T-cell (primary cell): ENCODE measurements at regions not wholly inside any gene's neighbourhood (a gene's known extent, or its start where the extent isn't known, plus 50 kb on each side); places are given as distances from the start of the nearest gene placed in this dataset.

Experiments
- ATAC-seq, 4 experiments: fragments of 200-7000 bp in 3 of 4; fragments of 150-1000 bp in 1 of 4; cut with Tn5 transposase; replicated peaks in 1 of 4; 1 replicate in 3 of 4; 2 replicates in 1 of 4; pipeline ENCODE4 v1.10.0; 2021; ENCODE audit warnings: moderate library complexity in 3 of 4, mild to moderate bottlenecking in 2 of 4, moderate number of reproducible peaks in 1 of 4
- CTCF ChIA-PET, 2 donors: fragments of 300-600 bp; sonication (Branson Sonifier 250); formaldehyde crosslinking; loops; one replicate each; lab custom pipeline; 2022; ENCODE audit warnings: antibody characterized with exemption in 2 of 2; lab: Charles Lee
- POLR2A ChIA-PET, 2 donors: fragments of 300-600 bp; sonication (Branson Sonifier 250); formaldehyde crosslinking; loops; one replicate each; lab custom pipeline; 2022; ENCODE audit warnings: antibody characterized with exemption in 2 of 2; lab: Charles Lee
- DNase-seq, 35 experiments: peaks; one replicate each; pipeline versions ENCODE4 v3.0.0 to v3.0.0-alpha.2; 2013 to 2023
- H3K27ac ChIP-seq: one replicate; pipeline ENCODE4 v1.5.1; 2013; ENCODE audit warnings: low read length
- H3K27me3 ChIP-seq, 2 experiments: replicated peaks in 1 of 2; 1 replicate in 1 of 2; 2 replicates in 1 of 2; pipeline versions ENCODE4 v1.6.1 to v1.7.0; 2013; ENCODE audit warnings: low read length in 1 of 2, mixed read lengths in 1 of 2; ENCODE audit not compliant: control insufficient read depth in 2 of 2, insufficient read depth in 2 of 2; ENCODE audit errors: extremely low read depth in 1 of 2
- H3K36me3 ChIP-seq, 2 donors: 1 replicate in 1 of 2; 2 replicates in 1 of 2; pipeline versions ENCODE4 v1.6.1 to v1.7.0; 2013; ENCODE audit warnings: low read length in 1 of 2; ENCODE audit not compliant: control insufficient read depth in 2 of 2, insufficient read depth in 1 of 2; ENCODE audit errors: extremely low read depth in 1 of 2
- H3K4me1 ChIP-seq, 2 experiments: 1 replicate in 1 of 2; 2 replicates in 1 of 2; pipeline versions ENCODE4 v1.6.1 to v1.7.0; 2013; ENCODE audit warnings: low read length in 2 of 2, mixed read lengths in 1 of 2; ENCODE audit not compliant: insufficient read depth in 2 of 2, control insufficient read depth in 1 of 2; ENCODE audit errors: extremely low read depth in 1 of 2
- H3K4me3 ChIP-seq, 2 donors: 1 replicate in 1 of 2; 2 replicates in 1 of 2; pipeline versions ENCODE4 v1.5.1 to v1.7.0; 2013; ENCODE audit warnings: mild to moderate bottlenecking in 2 of 2, low read length in 1 of 2, moderate library complexity in 1 of 2; ENCODE audit not compliant: control insufficient read depth in 1 of 2; ENCODE audit errors: extremely low read depth in 1 of 2
- H3K9me3 ChIP-seq: 2 replicates; pipeline ENCODE4 v1.7.0; 2013
- H3K27ac Mint-ChIP-seq, 2 donors: one replicate each; pipeline ENCODE4 v1.8.0; 2020 to 2021; ENCODE audit warnings: mild to moderate bottlenecking in 2 of 2, mixed read lengths in 2 of 2
- H3K27me3 Mint-ChIP-seq, 2 donors: one replicate each; pipeline ENCODE4 v1.8.0; 2021 to 2022; ENCODE audit warnings: mixed read lengths in 2 of 2
- H3K36me3 Mint-ChIP-seq: one replicate; pipeline ENCODE4 v1.8.0; 2021; ENCODE audit warnings: mixed read lengths
- H3K4me1 Mint-ChIP-seq, 3 donors: one replicate each; pipeline ENCODE4 v1.8.0; 2020 to 2022; ENCODE audit warnings: mixed read lengths in 3 of 3, mild to moderate bottlenecking in 1 of 3
- H3K4me3 Mint-ChIP-seq, 3 donors: one replicate each; pipeline ENCODE4 v1.8.0; 2020 to 2022; ENCODE audit warnings: mild to moderate bottlenecking in 3 of 3, mixed read lengths in 3 of 3, moderate library complexity in 3 of 3
- H3K9me3 Mint-ChIP-seq, 3 donors: one replicate each; pipeline ENCODE4 v1.8.0; 2020 to 2022; ENCODE audit warnings: mixed read lengths in 3 of 3
- WGBS: methylation state at CpG from one replicate; pipeline ENCODE4 v1.1.5; 2013; ENCODE audit warnings: missing lambda C conversion rate; ENCODE audit not compliant: insufficient coverage; 5-methylcytosine and 5-hydroxymethylcytosine counted together

- Histone ChIP-seq H3K27me3 (no peaks in the 10 kb centered on the region), H3K9me3 (no peaks in the 10 kb centered on the region), H3K4me1 (no peaks in the 10 kb centered on the region), H3K27ac (no peak overlapping the region), H3K4me3 (no peak overlapping the region), H3K36me3 (no peaks in the 10 kb centered on the region)
- no peaks in the 10 kb centered on the region for H3K36me3 Mint-ChIP-seq
- no CpG with 5 or more reads among the region's 3 CpGs for WGBS
- H3K27me3 Mint-ChIP-seq = no peaks in the 10 kb centered on the region
- DNase-seq = no peak
- H3K9me3 Mint-ChIP-seq = peaks cover 0 to 7% (median 0%) of the 10 kb centered on the region in 3 donors
- no peak for ATAC-seq
- H3K4me3 Mint-ChIP-seq = no peak overlapping the region
- no peak overlapping the region for H3K27ac Mint-ChIP-seq
- CTCF ChIA-PET = interaction anchor here in 1 of 2 donors (0.6 kb wide), 1 partner anchor 1486 kb away, joined by 3 read pairs; no protein-coding TSS in a partner anchor
- POLR2A ChIA-PET = no interaction called here
- H3K4me1 Mint-ChIP-seq = no peaks in the 10 kb centered on the region
Observed at GRCh38 chr4:157572951-157573350, 352.4 kb downstream of the GRIA2 start.

GRCh38 chr4:157572284-157572683 is 351.8 kb downstream of the GRIA2 start:
- CTCF ChIA-PET = interaction anchor here in 1 of 2 donors (0.7 kb wide), 1 partner anchor 9 kb away, joined by 3 read pairs; no protein-coding TSS in a partner anchor
- Histone ChIP-seq H3K27me3 (no peaks in the 10 kb centered on the region), H3K4me1 (no peaks in the 10 kb centered on the region), H3K27ac (no peak overlapping the region), H3K9me3 (no peaks in the 10 kb centered on the region), H3K36me3 (no peaks in the 10 kb centered on the region), H3K4me3 (no peak overlapping the region)
- Mint-ChIP-seq H3K36me3 (no peaks in the 10 kb centered on the region), H3K4me3 (no peak overlapping the region), H3K4me1 (no peaks in the 10 kb centered on the region), H3K9me3 (peaks cover 0 to 7% (median 2%) of the 10 kb centered on the region in 3 donors), H3K27me3 (no peaks in the 10 kb centered on the region), H3K27ac (no peak overlapping the region)
- DNase-seq (no peak), ATAC-seq (no peak)
- POLR2A ChIA-PET = no interaction called here
- WGBS = no CpG with 5 or more reads among the region's 2 CpGs

GRCh38 chr4:157564771-157565170 is 344.2 kb downstream of the GRIA2 start:
- no peak for ATAC-seq
- POLR2A ChIA-PET = no interaction called here
- WGBS = no CpG with 5 or more reads among the region's 2 CpGs
- Mint-ChIP-seq H3K27me3 (no peaks in the 10 kb centered on the region), H3K4me1 (no peaks in the 10 kb centered on the region), H3K27ac (no peak overlapping the region), H3K9me3 (peaks cover 9 to 10% (median 10%) of the 10 kb centered on the region in 3 donors), H3K36me3 (no peaks in the 10 kb centered on the region), H3K4me3 (no peak overlapping the region)
- no peaks in the 10 kb centered on the region for H3K36me3 ChIP-seq
- no peak overlapping the region for H3K27ac ChIP-seq
- H3K4me3 ChIP-seq = no peak overlapping the region
- no peaks in the 10 kb centered on the region for H3K4me1 ChIP-seq
- H3K27me3 ChIP-seq = no peaks in the 10 kb centered on the region
- no peak for DNase-seq
- CTCF ChIA-PET = no interaction called here
- H3K9me3 ChIP-seq = no peaks in the 10 kb centered on the region

GRCh38 chr4:157564218-157564617 is 343.7 kb downstream of the GRIA2 start:
- Histone ChIP-seq H3K27me3 (no peaks in the 10 kb centered on the region), H3K4me3 (no peak overlapping the region), H3K4me1 (no peaks in the 10 kb centered on the region), H3K27ac (no peak overlapping the region), H3K9me3 (no peaks in the 10 kb centered on the region), H3K36me3 (no peaks in the 10 kb centered on the region)
- no peaks in the 10 kb centered on the region for H3K27me3 Mint-ChIP-seq
- peaks cover 9 to 10% (median 10%) of the 10 kb centered on the region in 3 donors for H3K9me3 Mint-ChIP-seq
- no peak for DNase-seq
- no peaks in the 10 kb centered on the region for H3K4me1 Mint-ChIP-seq
- ATAC-seq = no peak
- POLR2A ChIA-PET = no interaction called here
- H3K27ac Mint-ChIP-seq = no peak overlapping the region
- no peak overlapping the region for H3K4me3 Mint-ChIP-seq
- no peaks in the 10 kb centered on the region for H3K36me3 Mint-ChIP-seq
- CTCF ChIA-PET = no interaction called here
- no CpG with 5 or more reads among the region's 2 CpGs for WGBS

DNA sequence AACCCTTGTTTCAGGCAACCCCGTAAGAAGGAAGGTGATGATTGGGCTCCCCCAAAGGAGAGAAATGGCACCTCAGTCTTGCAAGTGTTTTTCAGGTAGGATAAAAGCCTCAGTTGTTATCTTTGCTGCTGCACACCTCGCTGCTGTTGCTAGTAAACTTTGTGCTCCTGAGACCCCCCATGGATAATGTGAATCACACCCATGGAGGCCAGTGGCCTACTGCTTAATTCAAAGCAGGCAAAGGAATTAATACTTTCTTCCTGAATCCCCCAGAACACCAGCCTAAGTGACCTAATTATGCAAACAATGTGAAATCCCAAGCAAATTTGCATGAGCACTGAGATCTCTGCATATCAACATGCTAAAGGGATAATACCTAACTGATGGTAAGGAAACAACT is 337.5 kb downstream of the GRIA2 start:
- no peaks in the 10 kb centered on the region for H3K9me3 ChIP-seq
- ChIA-PET CTCF (no interaction called here), POLR2A (no interaction called here)
- 51% methylated on average over 2 of the region's 2 CpGs for WGBS
- no peak overlapping the region for H3K4me3 ChIP-seq
- no peaks in the 10 kb centered on the region for H3K36me3 ChIP-seq
- H3K27ac Mint-ChIP-seq = no peak overlapping the region
- no peaks in the 10 kb centered on the region for H3K36me3 Mint-ChIP-seq
- DNase-seq (no peak), ATAC-seq (no peak)
- no peaks in the 10 kb centered on the region for H3K27me3 Mint-ChIP-seq
- H3K4me3 Mint-ChIP-seq = no peak overlapping the region
- no peaks in the 10 kb centered on the region for H3K4me1 Mint-ChIP-seq
- no peak overlapping the region for H3K27ac ChIP-seq
- peaks cover 8 to 12% (median 11%) of the 10 kb centered on the region in 3 donors for H3K9me3 Mint-ChIP-seq
- H3K4me1 ChIP-seq = no peaks in the 10 kb centered on the region
- no peaks in the 10 kb centered on the region for H3K27me3 ChIP-seq

DNA sequence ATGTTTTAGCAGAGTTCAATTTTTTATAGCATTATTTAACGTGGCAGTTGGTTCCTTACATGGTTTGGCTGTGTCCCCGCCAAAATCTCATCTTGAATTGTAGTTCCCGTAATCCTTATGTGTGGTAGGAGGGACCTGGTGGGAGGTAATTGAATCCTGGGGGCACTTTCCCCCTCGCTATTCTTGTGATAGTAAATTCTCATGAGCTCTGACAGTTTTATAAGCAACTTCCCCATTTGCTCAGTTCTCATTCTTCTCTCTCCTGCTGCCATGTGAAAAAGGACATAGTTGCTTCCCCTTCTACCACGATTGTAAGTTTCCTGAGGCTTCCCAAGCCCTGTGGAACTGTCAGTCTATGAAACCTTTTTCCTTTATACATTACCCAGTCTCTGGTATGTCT is 329.5 kb downstream of the GRIA2 start:
- H3K4me3 Mint-ChIP-seq = no peak overlapping the region
- no peaks in the 10 kb centered on the region for H3K27me3 ChIP-seq
- DNase-seq (no peak), ATAC-seq (no peak)
- H3K9me3 ChIP-seq = no peaks in the 10 kb centered on the region
- no peaks in the 10 kb centered on the region for H3K4me1 ChIP-seq
- peaks cover 0 to 11% (median 10%) of the 10 kb centered on the region in 3 donors for H3K9me3 Mint-ChIP-seq
- no peak overlapping the region for H3K4me3 ChIP-seq
- H3K27ac ChIP-seq = no peak overlapping the region
- no peaks in the 10 kb centered on the region for H3K27me3 Mint-ChIP-seq
- WGBS = no CpG with 5 or more reads among the region's 5 CpGs
- H3K36me3 Mint-ChIP-seq = no peaks in the 10 kb centered on the region
- no peak overlapping the region for H3K27ac Mint-ChIP-seq
- ChIA-PET CTCF (no interaction called here), POLR2A (no interaction called here)
- no peaks in the 10 kb centered on the region for H3K36me3 ChIP-seq
- no peaks in the 10 kb centered on the region for H3K4me1 Mint-ChIP-seq

GRCh38 chr4:157527954-157528353 is 307.4 kb downstream of the GRIA2 start:
- H3K9me3 ChIP-seq = no peaks in the 10 kb centered on the region
- Mint-ChIP-seq H3K27ac (no peak overlapping the region), H3K4me3 (no peak overlapping the region), H3K9me3 (peaks cover 27 to 28% (median 27%) of the 10 kb centered on the region in 3 donors), H3K27me3 (no peaks in the 10 kb centered on the region), H3K4me1 (no peaks in the 10 kb centered on the region), H3K36me3 (no peaks in the 10 kb centered on the region)
- POLR2A ChIA-PET = no interaction called here
- no peak for ATAC-seq
- H3K27ac ChIP-seq = no peak overlapping the region
- no peak for DNase-seq
- H3K27me3 ChIP-seq = no peaks in the 10 kb centered on the region
- no peaks in the 10 kb centered on the region for H3K36me3 ChIP-seq
- no CpG with 5 or more reads among the region's 1 CpG for WGBS
- no peak overlapping the region for H3K4me3 ChIP-seq
- CTCF ChIA-PET = no interaction called here
- H3K4me1 ChIP-seq = no peaks in the 10 kb centered on the region
